ENCODE measurements at regions not wholly inside any gene's neighbourhood (a gene's known extent, or its start where the extent isn't known, plus 50 kb on each side); places are given as distances from the start of the nearest gene placed in this dataset.
"Not testable (repeated sequence)": the region's sequence is repeated elsewhere in the genome, so short reads cannot be mapped to it uniquely, and the experiment has no call there.

GRCh38 chr7:123271856-123272255, 72.1 kb upstream of the SLC13A1 start:
- H3K9me2 ChIP-seq (replicated peaks; ENCODE audit: control insufficient read depth, low read length): no peaks in the 10 kb centered on the region
- no peaks in the 10 kb centered on the region for H3K4me1 ChIP-seq (ENCODE audit: control insufficient read depth, low read length)
- no peaks in the 10 kb centered on the region for H3K36me3 ChIP-seq (ENCODE audit: control insufficient read depth, low read length)
- H3F3A ChIP-seq (ENCODE audit: control insufficient read depth, insufficient read depth): no peaks in the 10 kb centered on the region
- H3K9me3 ChIP-seq (ENCODE audit: control insufficient read depth, insufficient read depth, low read length): no peaks in the 10 kb centered on the region
- no peak overlapping the region for H3K4me3 ChIP-seq (ENCODE audit: low read length)
- TF ChIP-seq CTCF (IDR thresholded peaks at IDR 0.05; ENCODE audit: low read depth, low read length, poor library complexity, severe bottlenecking) (no peak), EZH2phosphoT487 (IDR thresholded peaks at IDR 0.05; ENCODE audit: borderline replicate concordance, low read length) (no peak)
- no peaks in the 10 kb centered on the region for H3K79me2 ChIP-seq (ENCODE audit: control insufficient read depth, low read length)
- no peak overlapping the region for H3K27ac ChIP-seq (ENCODE audit: low read depth, low read length)
- no peaks in the 10 kb centered on the region for H3K27me3 ChIP-seq (ENCODE audit: control insufficient read depth, low read length)
- no peak overlapping the region for H3K4me2 ChIP-seq (ENCODE audit: low read length)
- H4K20me1 ChIP-seq (ENCODE audit: control insufficient read depth, insufficient read depth, low read depth, low read length): no peaks in the 10 kb centered on the region

- Histone ChIP-seq H3K79me2 (ENCODE audit: control insufficient read depth, low read length) (no peaks in the 10 kb centered on the region), H3K27me3 (ENCODE audit: control insufficient read depth, low read length) (no peaks in the 10 kb centered on the region), H3K27ac (ENCODE audit: low read depth, low read length) (no peak overlapping the region), H3K4me1 (ENCODE audit: control insufficient read depth, low read length) (no peaks in the 10 kb centered on the region), H3F3A (ENCODE audit: control insufficient read depth, insufficient read depth) (no peaks in the 10 kb centered on the region), H3K36me3 (ENCODE audit: control insufficient read depth, low read length) (no peaks in the 10 kb centered on the region), H3K4me3 (ENCODE audit: low read length) (no peak overlapping the region), H3K9me2 (replicated peaks; ENCODE audit: control insufficient read depth, low read length) (no peaks in the 10 kb centered on the region), H3K4me2 (ENCODE audit: low read length) (no peak overlapping the region), H4K20me1 (ENCODE audit: control insufficient read depth, insufficient read depth, low read depth, low read length) (no peaks in the 10 kb centered on the region), H3K9me3 (ENCODE audit: control insufficient read depth, insufficient read depth, low read length) (no peaks in the 10 kb centered on the region)
- TF ChIP-seq EZH2phosphoT487 (IDR thresholded peaks at IDR 0.05; ENCODE audit: borderline replicate concordance, low read length) (no peak), CTCF (IDR thresholded peaks at IDR 0.05; ENCODE audit: low read depth, low read length, poor library complexity, severe bottlenecking) (no peak)
Measured at GRCh38 chr7:123271231-123271630, 71.5 kb upstream of the SLC13A1 start.

- TF ChIP-seq CTCF (IDR thresholded peaks at IDR 0.05; ENCODE audit: low read depth, low read length, poor library complexity, severe bottlenecking) (no peak), EZH2phosphoT487 (IDR thresholded peaks at IDR 0.05; ENCODE audit: borderline replicate concordance, low read length) (no peak)
- Histone ChIP-seq H4K20me1 (ENCODE audit: control insufficient read depth, insufficient read depth, low read depth, low read length) (no peaks in the 10 kb centered on the region), H3K4me1 (ENCODE audit: control insufficient read depth, low read length) (no peaks in the 10 kb centered on the region), H3K4me2 (ENCODE audit: low read length) (no peak overlapping the region), H3K27ac (ENCODE audit: low read depth, low read length) (no peak overlapping the region), H3K36me3 (ENCODE audit: control insufficient read depth, low read length) (no peaks in the 10 kb centered on the region), H3K79me2 (ENCODE audit: control insufficient read depth, low read length) (no peaks in the 10 kb centered on the region), H3K4me3 (ENCODE audit: low read length) (no peak overlapping the region), H3K9me2 (replicated peaks; ENCODE audit: control insufficient read depth, low read length) (no peaks in the 10 kb centered on the region), H3K9me3 (ENCODE audit: control insufficient read depth, insufficient read depth, low read length) (no peaks in the 10 kb centered on the region), H3F3A (ENCODE audit: control insufficient read depth, insufficient read depth) (no peaks in the 10 kb centered on the region), H3K27me3 (ENCODE audit: control insufficient read depth, low read length) (no peaks in the 10 kb centered on the region)
Measured at GRCh38 chr7:123270570-123270969, 70.8 kb upstream of the SLC13A1 start.

GRCh38 chr7:123265853-123266252, 66.1 kb upstream of the SLC13A1 start:
- Histone ChIP-seq H3K4me2 (ENCODE audit: low read length) (no peak overlapping the region), H3K4me3 (ENCODE audit: low read length) (no peak overlapping the region), H3K4me1 (ENCODE audit: control insufficient read depth, low read length) (no peaks in the 10 kb centered on the region), H3K27me3 (ENCODE audit: control insufficient read depth, low read length) (no peaks in the 10 kb centered on the region), H3K27ac (ENCODE audit: low read depth, low read length) (no peak overlapping the region), H3F3A (ENCODE audit: control insufficient read depth, insufficient read depth) (no peaks in the 10 kb centered on the region), H3K9me3 (ENCODE audit: control insufficient read depth, insufficient read depth, low read length) (no peaks in the 10 kb centered on the region; the same call in 1 of the 2 replicates), H3K79me2 (ENCODE audit: control insufficient read depth, low read length) (no peaks in the 10 kb centered on the region), H3K36me3 (ENCODE audit: control insufficient read depth, low read length) (no peaks in the 10 kb centered on the region), H3K9me2 (replicated peaks; ENCODE audit: control insufficient read depth, low read length) (no peaks in the 10 kb centered on the region), H4K20me1 (ENCODE audit: control insufficient read depth, insufficient read depth, low read depth, low read length) (no peaks in the 10 kb centered on the region)
- no peak for TF ChIP-seq EZH2phosphoT487 (IDR thresholded peaks at IDR 0.05; ENCODE audit: borderline replicate concordance, low read length)

GRCh38 chr7:123264820-123265219, 65.1 kb upstream of the SLC13A1 start:
- H3K79me2 ChIP-seq (ENCODE audit: control insufficient read depth, low read length); H3K27me3 ChIP-seq (ENCODE audit: control insufficient read depth, low read length); H3K9me2 ChIP-seq (replicated peaks; ENCODE audit: control insufficient read depth, low read length); H3F3A ChIP-seq (ENCODE audit: control insufficient read depth, insufficient read depth); H3K27ac ChIP-seq (ENCODE audit: low read depth, low read length); H3K4me1 ChIP-seq (ENCODE audit: control insufficient read depth, low read length); H3K4me3 ChIP-seq (ENCODE audit: low read length); H4K20me1 ChIP-seq (ENCODE audit: control insufficient read depth, insufficient read depth, low read depth, low read length); H3K36me3 ChIP-seq (ENCODE audit: control insufficient read depth, low read length); H3K4me2 ChIP-seq (ENCODE audit: low read length); H3K9me3 ChIP-seq (ENCODE audit: control insufficient read depth, insufficient read depth, low read length): not testable (repeated sequence)

Measured in DOHH2 (cell line).